ENCODE measurements at regions not wholly inside any gene's neighbourhood (a gene's known extent, or its start where the extent isn't known, plus 50 kb on each side); places are given as distances from the start of the nearest gene placed in this dataset.

DNA sequence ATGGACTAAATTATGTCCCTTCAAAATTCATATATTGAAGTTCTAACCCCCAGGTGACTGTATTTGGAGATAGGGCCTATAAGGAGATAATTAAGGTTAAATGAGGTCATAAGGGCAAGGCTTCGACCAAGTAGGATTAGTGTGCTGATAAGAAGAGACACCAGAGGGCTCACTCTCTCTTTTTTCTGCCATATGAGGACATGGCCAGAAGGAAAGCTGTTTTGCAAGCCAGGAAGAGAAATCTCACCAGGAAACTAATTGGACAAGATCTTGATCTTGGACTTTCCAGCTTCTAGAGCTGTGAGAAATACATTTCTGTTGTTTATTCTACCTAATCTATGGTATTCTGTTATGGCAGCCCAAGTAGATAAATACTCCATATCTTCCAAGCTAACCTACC, 503.6 kb upstream of the NAALADL2 start:
- Histone ChIP-seq H3K36me3 (ENCODE audit: control insufficient read depth in 2 of 2, insufficient read depth in 2 of 2, low read length in 1 of 2) (no peaks in the 10 kb centered on the region), H3K9ac (ENCODE audit: control insufficient read depth, insufficient read depth, low read length) (no peak overlapping the region), H3K4me2 (ENCODE audit: control insufficient read depth, insufficient read depth) (no peak overlapping the region), H3K79me2 (ENCODE audit: control insufficient read depth, insufficient read depth, low read length) (no peaks in the 10 kb centered on the region), H3K27ac (ENCODE audit: control insufficient read depth, insufficient read depth) (no peak overlapping the region), H3K4me1 (ENCODE audit: control insufficient read depth, insufficient read depth, low read length) (no peaks in the 10 kb centered on the region), H4K20me1 (ENCODE audit: control insufficient read depth, insufficient read depth) (no peaks in the 10 kb centered on the region), H3K27me3 (replicated peaks in 1 of 2; ENCODE audit: control insufficient read depth in 2 of 2, insufficient read depth in 2 of 2, low read length in 1 of 2) (no peaks in the 10 kb centered on the region), H3K9me3 (replicated peaks; ENCODE audit: control insufficient read depth, insufficient read depth, low read length) (no peaks in the 10 kb centered on the region), H3K4me3 (no peak overlapping the region), H2AFZ (ENCODE audit: control insufficient read depth, low read depth, low read length) (no peak overlapping the region)
- ChIA-PET RAD21 (ENCODE audit: unreplicated experiment) (no interaction called here), SMC1A (ENCODE audit: uncharacterized antibody, unreplicated experiment) (no interaction called here), CTCF (interaction anchor here (0.9 to 1.7 kb wide), 2 partner anchors 13 to 1584 kb away, joined by 3 to 4 read pairs; no protein-coding TSS in a partner anchor), POLR2A (no interaction called here)
- no peak for DNase-seq (ENCODE audit: low read depth, low spot score)
- WGBS (ENCODE audit: insufficient coverage, insufficient replicate concordance, low lambda C conversion rate, missing lambda C conversion rate): 0% methylated on average over 1 of the region's 1 CpG
- no TSS peak for BruUV-seq (replicated peaks)
- in situ Hi-C loops (cut with MboI) (no loop called here), intact Hi-C loops (cut with micrococcal nuclease; ENCODE audit: unreplicated experiment) (no loop called here)
- no peak for FAIRE-seq
- TF ChIP-seq, protein P1, sequence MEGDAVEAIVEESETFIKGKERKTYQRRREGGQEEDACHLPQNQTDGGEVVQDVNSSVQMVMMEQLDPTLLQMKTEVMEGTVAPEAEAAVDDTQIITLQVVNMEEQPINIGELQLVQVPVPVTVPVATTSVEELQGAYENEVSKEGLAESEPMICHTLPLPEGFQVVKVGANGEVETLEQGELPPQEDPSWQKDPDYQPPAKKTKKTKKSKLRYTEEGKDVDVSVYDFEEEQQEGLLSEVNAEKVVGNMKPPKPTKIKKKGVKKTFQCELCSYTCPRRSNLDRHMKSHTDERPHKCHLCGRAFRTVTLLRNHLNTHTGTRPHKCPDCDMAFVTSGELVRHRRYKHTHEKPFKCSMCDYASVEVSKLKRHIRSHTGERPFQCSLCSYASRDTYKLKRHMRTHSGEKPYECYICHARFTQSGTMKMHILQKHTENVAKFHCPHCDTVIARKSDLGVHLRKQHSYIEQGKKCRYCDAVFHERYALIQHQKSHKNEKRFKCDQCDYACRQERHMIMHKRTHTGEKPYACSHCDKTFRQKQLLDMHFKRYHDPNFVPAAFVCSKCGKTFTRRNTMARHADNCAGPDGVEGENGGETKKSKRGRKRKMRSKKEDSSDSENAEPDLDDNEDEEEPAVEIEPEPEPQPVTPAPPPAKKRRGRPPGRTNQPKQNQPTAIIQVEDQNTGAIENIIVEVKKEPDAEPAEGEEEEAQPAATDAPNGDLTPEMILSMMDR (IDR thresholded peaks at IDR 0.05 in 2 of 3, conservative IDR thresholded peaks at IDR 0.05 in 1 of 3; ENCODE audit: control insufficient read depth in 2 of 3, extremely low read depth in 1 of 3, insufficient read depth in 1 of 3, low read depth in 3 of 3, low read length in 3 of 3): peak; percentile 10 to 33 (median 15); a peak in 4 of 6 replicates
- no peak for TF ChIP-seq TCF7 (IDR thresholded peaks at IDR 0.05; ENCODE audit: borderline replicate concordance)
- TF ChIP-seq RAD21 (IDR thresholded peaks at IDR 0.05; ENCODE audit: insufficient read depth, low read depth, low read length): 0 out of 2 replicates have a peak, but pooled peaks have one; percentile 24
- peak; percentile 68 for ATAC-seq

GRCh38 chr3:174356596-174356995, 502.5 kb upstream of the NAALADL2 start:
- in situ Hi-C loops (cut with MboI): no loop called here
- SMC1A ChIA-PET (ENCODE audit: uncharacterized antibody, unreplicated experiment): no interaction called here
- DNase-seq (ENCODE audit: low read depth, low spot score): no peak

More at GRCh38 chr3:174356596-174356995, 502.5 kb upstream of the NAALADL2 start:
- ATAC-seq (no peak), FAIRE-seq (no peak)
- H3K9me3 ChIP-seq (replicated peaks; ENCODE audit: control insufficient read depth, insufficient read depth, low read length): no peaks in the 10 kb centered on the region
- ChIA-PET POLR2A (no interaction called here), RAD21 (ENCODE audit: unreplicated experiment) (no interaction called here), CTCF (interaction anchor here (0.9 to 1.7 kb wide), 2 partner anchors 14 to 1583 kb away, joined by 3 to 4 read pairs; no protein-coding TSS in a partner anchor)
- H3K4me2 ChIP-seq (ENCODE audit: control insufficient read depth, insufficient read depth): no peak overlapping the region
- no peak overlapping the region for H3K27ac ChIP-seq (ENCODE audit: control insufficient read depth, insufficient read depth)
- 0% methylated on average over 1 of the region's 1 CpG for WGBS (ENCODE audit: insufficient coverage, insufficient replicate concordance, low lambda C conversion rate, missing lambda C conversion rate)
- no peak overlapping the region for H2AFZ ChIP-seq (ENCODE audit: control insufficient read depth, low read depth, low read length)
- intact Hi-C loops (cut with micrococcal nuclease; ENCODE audit: unreplicated experiment): no loop called here
- H3K9ac ChIP-seq (ENCODE audit: control insufficient read depth, insufficient read depth, low read length): no peak overlapping the region
- BruUV-seq (replicated peaks): no TSS peak
- H3K4me1 ChIP-seq (ENCODE audit: control insufficient read depth, insufficient read depth, low read length): no peaks in the 10 kb centered on the region
- no peaks in the 10 kb centered on the region for H3K27me3 ChIP-seq (replicated peaks in 1 of 2; ENCODE audit: control insufficient read depth in 2 of 2, insufficient read depth in 2 of 2, low read length in 1 of 2)
- H3K36me3 ChIP-seq (ENCODE audit: control insufficient read depth in 2 of 2, insufficient read depth in 2 of 2, low read length in 1 of 2): no peaks in the 10 kb centered on the region
- no peaks in the 10 kb centered on the region for H3K79me2 ChIP-seq (ENCODE audit: control insufficient read depth, insufficient read depth, low read length)
- TF ChIP-seq MTA3 (IDR thresholded peaks at IDR 0.05; ENCODE audit: borderline replicate concordance, low read length): no peak
- TF ChIP-seq USF2 (IDR thresholded peaks at IDR 0.05; ENCODE audit: borderline replicate concordance, low read depth, low read length): no peak
- no peak for TF ChIP-seq IKZF2 (IDR thresholded peaks at IDR 0.05)
- TF ChIP-seq SIX5 (IDR thresholded peaks at IDR 0.05; ENCODE audit: low read depth, low read length, severe bottlenecking): no peak
- TF ChIP-seq MXI1 (IDR thresholded peaks at IDR 0.05; ENCODE audit: low read depth, low read length): no peak
- TF ChIP-seq GABPA (IDR thresholded peaks at IDR 0.05; ENCODE audit: low read depth): no peak
- TF ChIP-seq RCOR1 (conservative IDR thresholded peaks at IDR 0.05; ENCODE audit: low read depth, low read length): no peak
- TF ChIP-seq KAT2A (conservative IDR thresholded peaks at IDR 0.05; ENCODE audit: control insufficient read depth, low read depth, low read length): no peak
- TF ChIP-seq POU2F2 (IDR thresholded peaks at IDR 0.05; ENCODE audit: borderline replicate concordance, low read depth, low read length): no peak
- no peak for TF ChIP-seq CHD1 (IDR thresholded peaks at IDR 0.05; ENCODE audit: low read depth, low read length)
- no peak for TF ChIP-seq TAF1 (IDR thresholded peaks at IDR 0.05; ENCODE audit: borderline replicate concordance, low read depth, low read length)
- no peak for TF ChIP-seq FOXK2 (IDR thresholded peaks at IDR 0.05)
- TF ChIP-seq SIN3A (IDR thresholded peaks at IDR 0.05; ENCODE audit: low read depth, low read length): no peak
- TF ChIP-seq YBX1 (IDR thresholded peaks at IDR 0.05): no peak
- TF ChIP-seq RBBP5 (conservative IDR thresholded peaks at IDR 0.05): no peak
- no peak for TF ChIP-seq HDGF (IDR thresholded peaks at IDR 0.05)
- H3K4me3 ChIP-seq: no peak overlapping the region
- no peaks in the 10 kb centered on the region for H4K20me1 ChIP-seq (ENCODE audit: control insufficient read depth, insufficient read depth)
